H1 (cell line): ENCODE measurements at regions not wholly inside any gene's neighbourhood (a gene's known extent, or its start where the extent isn't known, plus 50 kb on each side); places are given as distances from the start of the nearest gene placed in this dataset.

Experiments used
- CTCF ChIA-PET: fragments of 300-600 bp; sonication (Branson Sonifier 250); formaldehyde crosslinking; loops from one replicate; lab custom pipeline; 2021; ENCODE audit not compliant: partially characterized antibody; lab: Charles Lee
- POLR2A ChIA-PET: fragments of 300-600 bp; sonication (Branson Sonifier 250); formaldehyde crosslinking; loops from one replicate; lab custom pipeline; 2021; ENCODE audit warnings: inconsistent platforms; ENCODE audit not compliant: partially characterized antibody; lab: Charles Lee
- DNase-seq, 2 experiments: peaks; one replicate each; pipeline versions ENCODE4 v3.0.0 to v3.0.0-alpha.2; 2010 to 2022; ENCODE audit warnings: low spot score in 2 of 2, low read depth in 1 of 2, mixed read lengths in 1 of 2
- FAIRE-seq: peaks from 2 replicates; lab custom pipeline; 2011; peaks lifted over from hg19 to GRCh38; lab: Jason Lieb, UNC
- H2AFZ ChIP-seq: 2 replicates; pipeline ENCODE4 v1.8.1; 2012; ENCODE audit warnings: low read length, inconsistent platforms
- H2AK5ac ChIP-seq: 2 replicates; pipeline ENCODE4 v1.6.1; 2013; ENCODE audit warnings: low read depth, low read length
- H2BK120ac ChIP-seq: replicated peaks from 2 replicates; pipeline ENCODE3; 2013; ENCODE audit warnings: low read depth, low read length, inconsistent platforms
- H2BK12ac ChIP-seq: 2 replicates; pipeline ENCODE4 v1.6.1; 2013; ENCODE audit warnings: low read depth, low read length
- H2BK15ac ChIP-seq: 2 replicates; pipeline ENCODE4 v1.6.1; 2013; ENCODE audit warnings: low read length
- H2BK20ac ChIP-seq: 2 replicates; pipeline ENCODE4 v1.6.1; 2013; ENCODE audit warnings: low read length
- H2BK5ac ChIP-seq: 2 replicates; pipeline ENCODE4 v1.6.1; 2013; ENCODE audit warnings: low read depth, low read length
- H3K14ac ChIP-seq: 2 replicates; pipeline ENCODE4 v1.6.1; 2013; ENCODE audit warnings: inconsistent platforms; ENCODE audit not compliant: insufficient read length
- H3K18ac ChIP-seq: 2 replicates; pipeline ENCODE4 v1.6.1; 2013; ENCODE audit warnings: low read length; ENCODE audit errors: extremely low read depth
- H3K23ac ChIP-seq: 2 replicates; pipeline ENCODE4 v1.6.1; 2013; ENCODE audit warnings: inconsistent platforms; ENCODE audit not compliant: insufficient read length
- H3K23me2 ChIP-seq: 2 replicates; pipeline ENCODE4 v1.6.1; 2013; ENCODE audit warnings: low read depth, low read length
- H3K27ac ChIP-seq: 2 replicates; pipeline ENCODE4 v1.6.1; 2011; ENCODE audit warnings: low read depth, low read length, inconsistent platforms
- H3K27me3 ChIP-seq, 4 experiments: replicated peaks in 1 of 4; 1 replicate in 1 of 4; 2 replicates in 3 of 4; pipeline versions ENCODE4 v1.6.1 to v1.8.1; 2011 to 2013; ENCODE audit warnings: low read length in 3 of 4, mild to moderate bottlenecking in 3 of 4, inconsistent platforms in 2 of 4, mixed read lengths in 2 of 4, moderate library complexity in 1 of 4; ENCODE audit not compliant: control insufficient read depth in 3 of 4, insufficient read depth in 3 of 4; ENCODE audit errors: extremely low read depth in 1 of 4
- H3K36me3 ChIP-seq, 4 experiments: 2 replicates each; pipeline versions ENCODE4 v1.6.1 to v1.8.1; 2011 to 2013; ENCODE audit warnings: mild to moderate bottlenecking in 4 of 4, low read length in 3 of 4, moderate library complexity in 2 of 4, control low read depth in 1 of 4, inconsistent platforms in 1 of 4; ENCODE audit not compliant: insufficient read depth in 4 of 4, control insufficient read depth in 2 of 4
- H3K4ac ChIP-seq: replicated peaks from 2 replicates; pipeline ENCODE3; 2013; ENCODE audit warnings: low read length, low read depth, mixed read lengths, inconsistent platforms; ENCODE audit not compliant: insufficient read length
- H3K4me1 ChIP-seq, 4 experiments: replicated peaks in 1 of 4; 1 replicate in 1 of 4; 2 replicates in 3 of 4; pipeline versions ENCODE4 v1.6.1 to v1.8.1; 2011 to 2013; ENCODE audit warnings: low read length in 3 of 4, inconsistent platforms in 2 of 4, mixed read lengths in 1 of 4; ENCODE audit not compliant: insufficient read depth in 4 of 4, control insufficient read depth in 3 of 4
- H3K4me2 ChIP-seq, 2 experiments: 2 replicates each; pipeline versions ENCODE4 v1.6.1 to v1.8.1; 2011 to 2013; ENCODE audit warnings: low read depth in 2 of 2, low read length in 2 of 2, control low read depth in 1 of 2, inconsistent platforms in 1 of 2, mild to moderate bottlenecking in 1 of 2; ENCODE audit not compliant: insufficient read depth in 1 of 2
- H3K4me3 ChIP-seq, 4 experiments: fragments of 200-600, 300-600 bp in 1 of 4; sonication (generic), shearing (Covaris generic), sonication (Bioruptor Twin) in 1 of 4; 2 replicates each; pipeline versions ENCODE4 v1.5.1 to v1.8.1; 2011 to 2016; ENCODE audit warnings: low read length in 4 of 4, low read depth in 3 of 4, control low read depth in 2 of 4, inconsistent platforms in 2 of 4, mild to moderate bottlenecking in 2 of 4, mixed read lengths in 1 of 4, moderate library complexity in 1 of 4; ENCODE audit not compliant: insufficient read depth in 2 of 4; ENCODE audit errors: extremely low read depth in 1 of 4
- H3K56ac ChIP-seq: replicated peaks from 2 replicates; pipeline ENCODE3; 2013; ENCODE audit warnings: low read depth, mild to moderate bottlenecking, mixed read lengths, low read length, inconsistent platforms; ENCODE audit not compliant: insufficient read length
- H3K79me1 ChIP-seq: 2 replicates; pipeline ENCODE4 v1.6.1; 2013; ENCODE audit warnings: low read depth, low read length, control low read depth
- H3K79me2 ChIP-seq, 2 experiments: 2 replicates each; pipeline versions ENCODE4 v1.6.1 to v1.8.1; 2012 to 2013; ENCODE audit warnings: low read length in 2 of 2, mild to moderate bottlenecking in 2 of 2, inconsistent platforms in 1 of 2; ENCODE audit not compliant: insufficient read depth in 2 of 2, control insufficient read depth in 1 of 2
- H3K9ac ChIP-seq, 4 experiments: replicated peaks in 1 of 4; 1 replicate in 1 of 4; 2 replicates in 3 of 4; pipeline versions ENCODE4 v1.6.1 to v1.8.1; 2011 to 2013; ENCODE audit warnings: low read depth in 3 of 4, low read length in 3 of 4, control low read depth in 2 of 4, mild to moderate bottlenecking in 2 of 4, moderate library complexity in 2 of 4, inconsistent platforms in 1 of 4; ENCODE audit errors: extremely low read depth in 1 of 4
- H3K9me3 ChIP-seq, 2 experiments: 2 replicates each; pipeline versions ENCODE4 v1.6.1 to v1.8.1; 2012 to 2013; ENCODE audit warnings: mild to moderate bottlenecking in 2 of 2, moderate library complexity in 2 of 2, control low read depth in 1 of 2, inconsistent platforms in 1 of 2, low read depth in 1 of 2, low read length in 1 of 2, mixed read lengths in 1 of 2; ENCODE audit not compliant: insufficient read depth in 2 of 2
- H4K20me1 ChIP-seq, 2 experiments: replicated peaks in 1 of 2; 2 replicates each; pipeline versions ENCODE3 to v1.8.1; 2011 to 2013; ENCODE audit warnings: inconsistent platforms in 2 of 2, low read length in 2 of 2, mild to moderate bottlenecking in 1 of 2; ENCODE audit not compliant: insufficient read depth in 2 of 2, control insufficient read depth in 1 of 2
- H4K5ac ChIP-seq: 2 replicates; pipeline ENCODE4 v1.6.1; 2013; ENCODE audit warnings: low read length, low read depth, mixed read lengths, inconsistent platforms; ENCODE audit not compliant: insufficient read length
- H4K8ac ChIP-seq: 2 replicates; pipeline ENCODE4 v1.8.0; 2013; ENCODE audit warnings: mild to moderate bottlenecking, moderate library complexity, low read length, inconsistent platforms; ENCODE audit not compliant: insufficient read depth; ENCODE audit errors: extremely low read depth
- H4K91ac ChIP-seq: replicated peaks from 2 replicates; pipeline ENCODE3; 2013; ENCODE audit warnings: low read length, mixed read lengths, inconsistent platforms; ENCODE audit not compliant: insufficient read length
- ATF2 ChIP-seq: IDR thresholded peaks from 2 replicates; pipeline ENCODE4 v1.6.1; 2012; ENCODE audit warnings: low read length, inconsistent platforms
- CBX8 ChIP-seq: fragments of 300-800, 300-1000 bp; sonication (generic); IDR thresholded peaks from 2 replicates; pipeline ENCODE4 v1.7.1; 2016; ENCODE audit warnings: low read depth, low read length, borderline replicate concordance
- CHD2 ChIP-seq: IDR thresholded peaks from 2 replicates; pipeline ENCODE4 v1.6.1; 2012; ENCODE audit warnings: low read length, improper control_type of control experiment
- GABPA ChIP-seq: IDR thresholded peaks from 2 replicates; pipeline ENCODE4 v1.6.1; 2011; ENCODE audit warnings: mild to moderate bottlenecking, low read length, moderate library complexity, borderline replicate concordance; ENCODE audit not compliant: insufficient read depth
- KDM1A ChIP-seq: fragments of 200-600, 300-600 bp; sonication (generic); IDR thresholded peaks from 2 replicates; pipeline ENCODE4 v1.7.1; 2016; ENCODE audit warnings: mild to moderate bottlenecking, low read length, borderline replicate concordance
- KDM4A ChIP-seq: IDR thresholded peaks from one replicate; pipeline ENCODE4 v1.7.1; 2012; ENCODE audit warnings: low read depth, mild to moderate bottlenecking, moderate library complexity, low read length, inconsistent platforms; ENCODE audit not compliant: severe bottlenecking
- NANOG ChIP-seq: IDR thresholded peaks from 2 replicates; pipeline ENCODE4 v1.6.1; 2011; ENCODE audit warnings: low read length, low read depth, mild to moderate bottlenecking, inconsistent platforms; ENCODE audit not compliant: insufficient read depth, poor library complexity, severe bottlenecking
- SP1 ChIP-seq: IDR thresholded peaks from 2 replicates; pipeline ENCODE4 v1.6.1; 2011; ENCODE audit warnings: low read depth, low read length
- TCF12 ChIP-seq: IDR thresholded peaks from 2 replicates; pipeline ENCODE4 v1.6.1; 2011; ENCODE audit warnings: low read depth, mild to moderate bottlenecking, low read length
- ZNF274 ChIP-seq: IDR thresholded peaks from 2 replicates; pipeline ENCODE4 v1.7.0; 2012; ENCODE audit warnings: low read length, borderline replicate concordance; ENCODE audit errors: extremely low read depth
- WGBS, 2 experiments: shearing (Covaris generic) in 1 of 2; methylation state at CpG; one replicate each; pipeline versions ENCODE4 v1.1.6 to v1.1.7; 2013 to 2015; ENCODE audit warnings: low lambda C conversion rate in 2 of 2, mixed read lengths in 2 of 2, inconsistent platforms in 1 of 2, low coverage in 1 of 2, missing lambda C conversion rate in 1 of 2; ENCODE audit not compliant: insufficient replicate concordance in 2 of 2, insufficient coverage in 1 of 2, insufficient read length in 1 of 2; ENCODE audit errors: extremely low coverage in 1 of 2, missing lambda C conversion rate in 1 of 2; 5-methylcytosine and 5-hydroxymethylcytosine counted together

DNA sequence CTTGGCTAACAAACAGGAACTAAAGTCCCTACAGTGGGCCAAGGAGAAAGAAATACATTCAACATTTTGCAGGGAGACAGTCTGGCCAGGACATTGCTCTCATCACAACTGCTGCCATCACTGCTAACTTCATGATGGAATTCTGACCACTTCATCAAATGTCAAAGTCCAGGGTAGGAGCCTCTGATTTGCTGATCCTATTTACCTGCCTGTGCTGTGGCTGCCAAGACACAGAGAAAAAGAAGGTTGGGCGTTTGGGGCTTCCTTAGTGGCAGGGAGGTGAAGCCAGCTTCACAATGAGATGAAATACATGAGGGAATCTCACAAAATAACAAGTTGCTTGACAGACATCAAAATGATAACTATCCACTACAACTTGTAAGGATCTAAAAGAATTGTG is 343.9 kb upstream of the CADM1 start:
- Histone ChIP-seq H3K27me3 (no peaks in the 10 kb centered on the region), H3K23me2 (no peaks in the 10 kb centered on the region), H2BK120ac (no peak overlapping the region), H3K4ac (no peak overlapping the region), H2BK15ac (no peak overlapping the region), H2BK5ac (no peak overlapping the region), H3K56ac (no peak overlapping the region), H3K18ac (no peak overlapping the region), H4K20me1 (no peaks in the 10 kb centered on the region), H2AK5ac (no peak overlapping the region), H3K79me2 (no peaks in the 10 kb centered on the region), H4K91ac (no peak overlapping the region), H3K4me1 (no peaks in the 10 kb centered on the region), H3K9ac (no peak overlapping the region), H3K79me1 (no peaks in the 10 kb centered on the region), H4K8ac (no peak overlapping the region), H3K14ac (no peak overlapping the region)
- CTCF ChIA-PET: interaction anchor here (0.5 to 1.2 kb wide), 3 partner anchors 12 to 72 kb away, joined by 3 to 4 read pairs (median 3); no protein-coding TSS in a partner anchor
- POLR2A ChIA-PET: no interaction called here
- TF ChIP-seq SP1: no peak
- TF ChIP-seq KDM1A: no peak
- TF ChIP-seq ATF2: no peak
- no peak for TF ChIP-seq NANOG
- no peak for TF ChIP-seq CBX8
- no peak for TF ChIP-seq CHD2
- no peak for TF ChIP-seq KDM4A
- no peak for TF ChIP-seq TCF12
- no peak for TF ChIP-seq GABPA
- TF ChIP-seq ZNF274: no peak
- TF ChIP-seq, all 59 proteins: peak for 0
- Histone ChIP-seq H3K27ac (no peak overlapping the region), H3K4me2 (no peak overlapping the region), H2BK20ac (no peak overlapping the region), H3K9me3 (no peaks in the 10 kb centered on the region), H3K36me3 (no peaks in the 10 kb centered on the region), H2BK12ac (no peak overlapping the region), H3K4me3 (no peak overlapping the region), H3K23ac (no peak overlapping the region), H4K5ac (no peak overlapping the region), H2AFZ (no peak overlapping the region)
- no peak for DNase-seq
- 57% methylated on average over 1 of the region's 1 CpG; no CpG with 5 or more reads in 1 of the 2 experiments for WGBS, 2 experiments
- FAIRE-seq: no peak
